Heart left ventricle (tissue), 13 donors: ENCODE measurements at regions not wholly inside any gene's neighbourhood (a gene's known extent, or its start where the extent isn't known, plus 50 kb on each side); places are given as distances from the start of the nearest gene placed in this dataset.

Experiments used
- CTCF ChIP-seq, 12 donors: fragments of 200-600 bp; sonication (generic) in 4 of 12; IDR thresholded peaks; one replicate each; pipeline versions ENCODE4 v1.5.0 to v1.8.0; 2018 to 2022; ENCODE audit warnings: antibody characterized with exemption in 12 of 12, mild to moderate bottlenecking in 5 of 12
- POLR2A ChIP-seq, 2 donors: fragments of 450-650 bp; IDR thresholded peaks; one replicate each; pipeline ENCODE4 v1.6.1; 2017; ENCODE audit warnings: antibody characterized with exemption in 2 of 2, mild to moderate bottlenecking in 2 of 2, moderate library complexity in 2 of 2
- donor health status: ischemic (EF 13 %, LVEDD 7.1; RV severe dilation, severe dysfunction).
- donor health status: DM: no; HTN: yes; CAD: no.
- donor health status: DM: no; HTN: no; CAD: no.
- donor health status: ischemic (EF 25% LVEDD 6.9; RV normal size, moderate dysfunction).
- donor health status: ischemic (EF 25% LVEDD 5.7; RV mildly dilated, moderate dysfunction).
- donor health status: ischemic (EF 35%, LVEDD 5.7; RV mildly dilated, moderate dysfunction).
- donor health status: nonischemic (EF 11% LVEDD 7.7; RV severe dilation, severe dysfunction).
- donor health status: DM: yes; HTN: yes; CAD: no.
- donor health status: PGD.
- donor health status: ischemic (EF 29% LVEDD 5.4; RV normal size, mild dysfunction).
- donor health status: nonischemic (EF 23%, LVEDD 6.1; RV moderate dilation, normal function).

GRCh38 chr18:46344416-46345180 lies 240.4 kb downstream of the HAUS1 start:
- no peak for TF ChIP-seq POLR2A (IDR thresholded peaks at IDR 0.05)
- TF ChIP-seq CTCF (IDR thresholded peaks at IDR 0.05), result no peak
